IMR-90 (cell line): ENCODE measurements at regions not wholly inside any gene's neighbourhood (a gene's known extent, or its start where the extent isn't known, plus 50 kb on each side); places are given as distances from the start of the nearest gene placed in this dataset.

ENCODE experiments used
- ATAC-seq: fragments of 200-7000 bp; cut with Tn5 transposase; 2 replicates; pipeline ENCODE4 v1.9.1; 2020; ENCODE audit warnings: low read depth, mild to moderate bottlenecking, moderate library complexity
- BruUV-seq: library from RNA; stranded (reverse); fragments of 400-500 nt; replicated peaks from 2 replicates; lab custom pipeline; 2021; lab: Mats Ljungman, UMichigan
- CTCF ChIA-PET: fragments of 300-600 bp; formaldehyde crosslinking; extraction: SDS; loops from one replicate; lab custom pipeline; 2021; ENCODE audit warnings: antibody characterized with exemption; lab: Yijun Ruan, JAX
- POLR2A ChIA-PET: fragments of 300-600 bp; sonication (Branson Sonifier 250); formaldehyde crosslinking; loops from one replicate; lab custom pipeline; 2022; ENCODE audit warnings: antibody characterized with exemption; ENCODE audit not compliant: unreplicated experiment; lab: Charles Lee
- DNase-seq: peaks from one replicate; pipeline ENCODE4 v3.0.0; 2013
- H2AFZ ChIP-seq: replicated peaks from 2 replicates; pipeline ENCODE3; 2013; ENCODE audit warnings: low read length, mild to moderate bottlenecking; ENCODE audit not compliant: poor library complexity
- H2AK5ac ChIP-seq: 2 replicates; pipeline ENCODE4 v1.6.1; 2013; ENCODE audit warnings: low read depth, low read length, inconsistent platforms
- H2AK9ac ChIP-seq: replicated peaks from 2 replicates; pipeline ENCODE3; 2013; ENCODE audit warnings: mild to moderate bottlenecking, low read depth, low read length, moderate library complexity; ENCODE audit not compliant: poor library complexity
- H2BK120ac ChIP-seq: 2 replicates; pipeline ENCODE4 v1.6.1; 2013; ENCODE audit warnings: low read depth, low read length, inconsistent platforms
- H2BK15ac ChIP-seq: 3 replicates; pipeline ENCODE4 v1.6.1; 2013; ENCODE audit warnings: low read depth, low read length, inconsistent platforms
- H2BK20ac ChIP-seq: 2 replicates; pipeline ENCODE4 v1.6.1; 2013; ENCODE audit warnings: low read depth, mild to moderate bottlenecking, inconsistent platforms, low read length, moderate library complexity
- H2BK5ac ChIP-seq: 2 replicates; pipeline ENCODE4 v1.6.1; 2013; ENCODE audit warnings: mild to moderate bottlenecking, low read depth, low read length, inconsistent platforms; ENCODE audit not compliant: poor library complexity, severe bottlenecking
- H3K14ac ChIP-seq: replicated peaks from 2 replicates; pipeline ENCODE4 v1.6.1; 2013; ENCODE audit warnings: low read depth, low read length, inconsistent platforms
- H3K18ac ChIP-seq: 2 replicates; pipeline ENCODE4 v1.6.1; 2013; ENCODE audit warnings: low read depth, low read length, control low read depth
- H3K23ac ChIP-seq: 2 replicates; pipeline ENCODE4 v1.6.1; 2013; ENCODE audit warnings: low read depth, low read length, inconsistent platforms
- H3K27ac ChIP-seq: 2 replicates; pipeline ENCODE4 v1.5.1; 2013; ENCODE audit warnings: mild to moderate bottlenecking, control low read depth, low read length; ENCODE audit not compliant: insufficient read depth
- H3K27me3 ChIP-seq: 2 replicates; pipeline ENCODE4 v1.6.1; 2013; ENCODE audit warnings: low read length; ENCODE audit not compliant: control insufficient read depth, insufficient read depth
- H3K36me3 ChIP-seq: 2 replicates; pipeline ENCODE4 v1.6.1; 2013; ENCODE audit warnings: low read length, mixed read lengths; ENCODE audit not compliant: control insufficient read depth, insufficient read depth
- H3K4ac ChIP-seq: 2 replicates; pipeline ENCODE4 v1.6.1; 2013; ENCODE audit warnings: low read depth, low read length, inconsistent platforms
- H3K4me1 ChIP-seq: 2 replicates; pipeline ENCODE4 v1.6.1; 2013; ENCODE audit warnings: low read length, mixed read lengths; ENCODE audit not compliant: control insufficient read depth, insufficient read depth
- H3K4me2 ChIP-seq: 2 replicates; pipeline ENCODE4 v1.6.1; 2013; ENCODE audit warnings: low read depth, mild to moderate bottlenecking, control low read depth, low read length, moderate library complexity
- H3K4me3 ChIP-seq: 2 replicates; pipeline ENCODE4 v1.5.1; 2013; ENCODE audit warnings: low read depth, mild to moderate bottlenecking, control low read depth, low read length, moderate library complexity; ENCODE audit not compliant: insufficient read depth
- H3K56ac ChIP-seq: 2 replicates; pipeline ENCODE4 v1.6.1; 2013; ENCODE audit warnings: low read length, inconsistent platforms; ENCODE audit not compliant: insufficient read depth; ENCODE audit errors: extremely low read depth
- H3K79me1 ChIP-seq, 2 experiments: 2 replicates each; pipeline ENCODE4 v1.6.1; 2013; ENCODE audit warnings: low read length in 2 of 2, inconsistent platforms in 1 of 2, low read depth in 1 of 2
- H3K9ac ChIP-seq: 2 replicates; pipeline ENCODE4 v1.6.1; 2013; ENCODE audit warnings: low read depth, low read length, control low read depth
- H3K9me1 ChIP-seq: 2 replicates; pipeline ENCODE4 v1.6.1; 2013; ENCODE audit warnings: low read length, inconsistent platforms; ENCODE audit not compliant: insufficient read depth
- H3K9me3 ChIP-seq: 2 replicates; pipeline ENCODE4 v1.6.1; 2013; ENCODE audit warnings: low read length; ENCODE audit not compliant: control insufficient read depth, insufficient read depth
- H4K20me1 ChIP-seq: 2 replicates; pipeline ENCODE4 v1.6.1; 2013; ENCODE audit warnings: low read length, inconsistent platforms; ENCODE audit not compliant: insufficient read depth
- H4K5ac ChIP-seq: 2 replicates; pipeline ENCODE4 v1.6.1; 2013; ENCODE audit warnings: mild to moderate bottlenecking, low read depth, low read length, control low read depth
- H4K8ac ChIP-seq, 2 experiments: 2 replicates each; pipeline ENCODE4 v1.6.1; 2013; ENCODE audit warnings: low read depth in 2 of 2, low read length in 2 of 2, control low read depth in 1 of 2, inconsistent platforms in 1 of 2
- H4K91ac ChIP-seq: 2 replicates; pipeline ENCODE4 v1.6.1; 2013; ENCODE audit warnings: low read depth, low read length, inconsistent platforms; ENCODE audit not compliant: insufficient read depth
- RAD21 ChIP-seq: IDR thresholded peaks from 2 replicates; pipeline ENCODE4 v1.6.1; 2012; ENCODE audit warnings: low read length, improper control_type of control experiment
- RFX5 ChIP-seq: IDR thresholded peaks from 2 replicates; pipeline ENCODE4 v1.8.0; 2012; ENCODE audit warnings: low read depth, mild to moderate bottlenecking, low read length, moderate library complexity
- USF2 ChIP-seq: fragments of 150-350 bp; IDR thresholded peaks from 2 replicates; pipeline ENCODE4 v1.6.1; 2017; ENCODE audit warnings: mild to moderate bottlenecking, antibody characterized with exemption, low read length, low read depth
- WGBS, 2 experiments: methylation state at CpG; one replicate each; pipeline versions ENCODE4 v1.1.5 to v1.1.7; 2013; ENCODE audit warnings: missing lambda C conversion rate in 2 of 2; ENCODE audit not compliant: insufficient read length in 1 of 2; ENCODE audit errors: extremely low coverage in 2 of 2; 5-methylcytosine and 5-hydroxymethylcytosine counted together
- dilution Hi-C: fragments of 300-500 bp; cut with HindIII; formaldehyde crosslinking; loops from one replicate; pipeline ENCODE4 v1.14.3; 2018; ENCODE audit warnings: low sequenced_read_pairs; ENCODE audit not compliant: unreplicated experiment
- in situ Hi-C: fragments of 300-500 bp; cut with MboI; formaldehyde crosslinking; loops from 3 replicates; pipeline ENCODE4 v1.14.3; 2019; ENCODE audit warnings: low sequenced_read_pairs, inconsistent platforms, mixed read lengths
- intact Hi-C: fragments of 100-400 bp; cut with micrococcal nuclease; formaldehyde crosslinking; loops from 2 replicates; pipeline ENCODE4 v1.10.0; 2022

DNA sequence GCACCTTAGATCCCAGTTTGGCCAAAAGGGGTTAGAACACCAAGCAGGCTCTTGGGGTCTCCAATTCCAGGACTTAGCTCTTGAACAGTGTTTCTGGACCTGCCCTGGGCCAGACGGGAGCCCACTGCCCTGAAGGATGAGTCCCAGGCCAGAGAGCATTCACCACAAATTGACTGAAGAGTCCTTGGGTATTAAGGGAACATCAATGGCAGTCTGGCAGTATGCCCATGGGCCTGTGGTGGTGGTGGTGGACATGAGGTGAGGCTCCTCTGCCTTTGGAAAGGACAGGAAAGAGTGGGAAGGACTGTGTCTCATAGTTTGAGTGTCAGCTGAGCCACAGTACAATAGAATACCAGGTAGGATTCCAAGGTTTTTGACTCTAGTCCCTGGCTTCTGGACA, 960.0 kb downstream of the DIPK2A start:
- H3K18ac ChIP-seq: no peak overlapping the region
- no peak for TF ChIP-seq RFX5
- no peak for TF ChIP-seq RAD21
- no peak for TF ChIP-seq USF2
- dilution Hi-C loops: no loop called here
- no peak overlapping the region for H2BK120ac ChIP-seq
- no peak overlapping the region for H3K23ac ChIP-seq
- H3K27me3 ChIP-seq: no peaks in the 10 kb centered on the region
- intact Hi-C loops: no loop called here
- H3K56ac ChIP-seq: no peak overlapping the region
- H4K5ac ChIP-seq: no peak overlapping the region
- H4K91ac ChIP-seq: no peak overlapping the region
- H2AK5ac ChIP-seq: no peak overlapping the region
- no peak overlapping the region for H3K27ac ChIP-seq
- BruUV-seq: no TSS peak
- no peak overlapping the region for H3K4ac ChIP-seq
- POLR2A ChIA-PET: no interaction called here
- in situ Hi-C loops: no loop called here
- H3K79me1 ChIP-seq: no peaks in the 10 kb centered on the region
- no peaks in the 10 kb centered on the region for H3K36me3 ChIP-seq
- no peak overlapping the region for H3K14ac ChIP-seq
- WGBS, 2 experiments: 33% methylated on average over 1 of the region's 1 CpG; no CpG with 5 or more reads in 1 of the 2 experiments
- no peak for ATAC-seq
- no peaks in the 10 kb centered on the region for H4K20me1 ChIP-seq
- no peak overlapping the region for H3K4me2 ChIP-seq
- no peak overlapping the region for H3K4me3 ChIP-seq
- H3K9ac ChIP-seq: no peak overlapping the region
- no peak overlapping the region for H2BK20ac ChIP-seq
- H3K9me1 ChIP-seq: no peaks in the 10 kb centered on the region
- H2BK15ac ChIP-seq: no peak overlapping the region
- no peak for DNase-seq
- H2BK5ac ChIP-seq: no peak overlapping the region
- peaks cover 9% of the 10 kb centered on the region for H3K9me3 ChIP-seq
- H4K8ac ChIP-seq: no peak overlapping the region
- no peaks in the 10 kb centered on the region for H3K4me1 ChIP-seq
- CTCF ChIA-PET: no interaction called here
- H2AK9ac ChIP-seq: no peak overlapping the region
- H2AFZ ChIP-seq: no peak overlapping the region
